Mucosa of rectum (tissue), 2 donors: ENCODE measurements at regions not wholly inside any gene's neighbourhood (a gene's known extent, or its start where the extent isn't known, plus 50 kb on each side); places are given as distances from the start of the nearest gene placed in this dataset.
"Not testable (repeated sequence)": the region's sequence is repeated elsewhere in the genome, so short reads cannot be mapped to it uniquely, and the experiment has no call there.

Experiments used
- H3K27ac ChIP-seq, 2 donors: one replicate each; pipeline ENCODE4 v1.7.0; 2013; ENCODE audit warnings: inconsistent platforms in 2 of 2, low read depth in 2 of 2, low read length in 2 of 2
- H3K27me3 ChIP-seq, 2 donors: one replicate each; pipeline ENCODE4 v1.7.0; 2013; ENCODE audit warnings: low read length in 2 of 2; ENCODE audit not compliant: control insufficient read depth in 2 of 2, insufficient read depth in 2 of 2
- H3K36me3 ChIP-seq, 2 donors: one replicate each; pipeline ENCODE4 v1.7.0; 2013; ENCODE audit warnings: low read length in 2 of 2; ENCODE audit not compliant: control insufficient read depth in 2 of 2, insufficient read depth in 2 of 2
- H3K4me1 ChIP-seq, 2 donors: one replicate each; pipeline ENCODE4 v1.7.0; 2013; ENCODE audit warnings: low read length in 2 of 2, mild to moderate bottlenecking in 1 of 2; ENCODE audit not compliant: control insufficient read depth in 2 of 2, insufficient read depth in 2 of 2
- H3K4me3 ChIP-seq, 2 donors: one replicate each; pipeline ENCODE4 v1.7.0; 2013; ENCODE audit warnings: low read length in 2 of 2
- H3K9ac ChIP-seq, 2 donors: one replicate each; pipeline ENCODE4 v1.7.0; 2013; ENCODE audit warnings: low read length in 2 of 2, low read depth in 1 of 2, mild to moderate bottlenecking in 1 of 2
- H3K9me3 ChIP-seq, 2 donors: one replicate each; pipeline ENCODE4 v1.7.0; 2013; ENCODE audit warnings: low read length in 2 of 2; ENCODE audit not compliant: control insufficient read depth in 2 of 2
- donor health status: healthy.
- donor health status: Normal muscosa, but diverticular disease.

DNA sequence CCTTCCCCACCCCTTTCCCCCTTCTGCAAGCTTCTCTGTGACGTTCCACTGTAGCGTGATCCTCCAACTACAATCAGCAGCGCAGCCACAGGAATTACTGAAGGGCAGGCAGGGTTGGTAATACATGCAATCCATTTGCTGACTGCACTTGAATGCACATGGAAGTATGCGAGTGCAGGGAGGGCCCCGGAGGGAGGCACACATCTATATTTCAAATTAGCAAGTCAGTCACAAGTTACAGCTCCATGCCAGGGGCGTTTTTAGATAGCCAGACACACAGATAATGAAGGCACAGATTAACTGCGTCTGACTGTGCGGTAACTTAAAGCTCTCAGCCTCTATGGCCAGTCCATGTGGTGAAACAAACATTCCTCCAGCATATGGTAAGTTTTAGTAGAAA, 209.2 kb upstream of the GATA6 start:
- H3K9ac ChIP-seq, result no peak overlapping the region
- no peak overlapping the region for H3K27ac ChIP-seq
- H3K9me3 ChIP-seq, result no peaks in the 10 kb centered on the region
- H3K36me3 ChIP-seq, result no peaks in the 10 kb centered on the region
- peaks cover 0 to 4% of the 10 kb centered on the region in 2 donors for H3K27me3 ChIP-seq
- no peaks in the 10 kb centered on the region for H3K4me1 ChIP-seq
- no peak overlapping the region for H3K4me3 ChIP-seq

DNA sequence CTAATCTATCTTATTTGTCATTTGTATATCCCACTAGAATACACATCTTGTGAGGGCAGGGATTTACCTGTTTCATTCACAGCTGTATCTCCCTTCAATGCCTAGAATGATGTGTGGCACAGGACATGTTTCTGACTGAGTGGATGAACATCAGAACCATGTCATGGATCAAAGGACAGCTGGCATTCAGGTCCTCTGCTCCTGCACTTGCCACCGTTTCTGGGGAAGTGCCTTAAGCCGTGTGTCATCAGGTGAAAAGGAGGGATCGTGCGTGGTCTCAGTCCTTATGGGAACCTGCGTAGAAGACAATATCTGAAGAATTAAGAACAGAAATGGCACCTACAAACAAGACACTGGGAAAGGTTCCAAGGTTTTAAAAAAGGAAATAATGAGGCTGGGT, 206.1 kb upstream of the GATA6 start:
- no peak overlapping the region for H3K27ac ChIP-seq
- peaks cover 0 to 2% of the 10 kb centered on the region in 2 donors for H3K27me3 ChIP-seq
- no peaks in the 10 kb centered on the region for H3K9me3 ChIP-seq
- no peak overlapping the region for H3K9ac ChIP-seq
- no peaks in the 10 kb centered on the region for H3K36me3 ChIP-seq
- H3K4me3 ChIP-seq, result no peak overlapping the region
- no peaks in the 10 kb centered on the region for H3K4me1 ChIP-seq

DNA sequence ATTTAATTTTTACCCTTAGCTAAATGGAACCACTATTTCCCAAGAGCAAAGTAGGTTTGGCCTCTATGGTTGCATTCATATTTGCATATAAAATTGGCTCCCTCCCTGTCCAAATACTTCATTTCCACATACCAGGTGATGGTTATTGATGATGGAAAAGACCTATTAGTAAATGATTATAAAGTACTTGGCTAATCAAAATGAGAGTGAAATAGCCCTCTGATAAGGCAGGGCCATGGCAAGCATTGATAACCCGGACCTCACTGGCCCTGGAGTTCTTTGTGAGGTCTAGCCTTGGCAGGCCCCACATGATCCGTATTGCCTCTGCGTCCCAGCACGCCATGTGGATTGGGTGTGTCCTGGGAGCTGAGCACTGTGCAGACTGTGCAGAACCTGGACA, 201.1 kb upstream of the GATA6 start:
- Histone ChIP-seq H3K27me3 (no peaks in the 10 kb centered on the region), H3K27ac (no peak overlapping the region), H3K9me3 (no peaks in the 10 kb centered on the region), H3K4me1 (no peaks in the 10 kb centered on the region), H3K4me3 (no peak overlapping the region), H3K36me3 (no peaks in the 10 kb centered on the region), H3K9ac (no peak overlapping the region)

DNA sequence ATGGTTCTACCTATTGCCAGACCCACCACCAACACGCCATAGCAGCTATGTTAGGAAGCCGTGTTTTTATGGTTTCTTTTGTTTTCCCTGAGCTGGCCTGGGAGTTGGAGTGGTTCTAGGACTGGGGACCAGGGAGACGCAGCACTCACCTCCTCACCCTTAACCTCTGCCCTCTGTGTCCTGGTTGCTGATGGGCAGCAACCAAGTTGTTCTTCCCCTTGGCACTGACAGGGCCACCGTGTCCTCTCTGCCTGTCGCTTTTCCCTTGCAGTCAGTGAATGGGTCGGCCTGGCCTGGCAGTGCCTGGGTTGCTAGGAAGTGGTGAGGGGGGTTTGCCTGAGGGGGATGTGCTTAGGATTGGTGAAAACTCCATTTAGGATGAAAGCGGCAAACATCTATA, 197.1 kb upstream of the GATA6 start:
- Histone ChIP-seq H3K36me3 (no peaks in the 10 kb centered on the region), H3K9me3 (no peaks in the 10 kb centered on the region), H3K4me3 (no peak overlapping the region), H3K27ac (no peak overlapping the region), H3K27me3 (no peaks in the 10 kb centered on the region), H3K9ac (no peak overlapping the region), H3K4me1 (no peaks in the 10 kb centered on the region)

DNA sequence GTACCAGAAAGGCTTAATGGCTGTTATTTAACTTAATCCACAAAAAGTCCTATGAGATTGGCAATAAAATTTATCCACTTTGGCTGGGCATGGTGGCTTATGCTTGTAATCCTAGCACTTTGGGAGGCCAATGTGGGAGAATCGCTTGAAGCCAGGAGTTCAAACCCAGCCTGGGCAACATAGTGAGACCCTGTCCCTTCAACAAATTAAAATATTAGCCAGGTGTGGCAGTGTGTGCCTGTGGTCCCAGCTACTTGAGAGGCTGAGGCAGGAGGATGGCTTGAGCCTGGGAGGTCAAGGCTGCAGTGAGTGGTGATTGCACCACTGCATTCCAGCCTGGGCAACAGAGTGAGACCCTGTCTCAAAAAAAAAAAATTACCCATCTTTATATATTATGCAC, 193.4 kb upstream of the GATA6 start:
- H3K9me3 ChIP-seq, H3K9ac ChIP-seq, H3K27ac ChIP-seq, H3K4me1 ChIP-seq, H3K4me3 ChIP-seq, H3K27me3 ChIP-seq, H3K36me3 ChIP-seq: not testable (repeated sequence)

DNA sequence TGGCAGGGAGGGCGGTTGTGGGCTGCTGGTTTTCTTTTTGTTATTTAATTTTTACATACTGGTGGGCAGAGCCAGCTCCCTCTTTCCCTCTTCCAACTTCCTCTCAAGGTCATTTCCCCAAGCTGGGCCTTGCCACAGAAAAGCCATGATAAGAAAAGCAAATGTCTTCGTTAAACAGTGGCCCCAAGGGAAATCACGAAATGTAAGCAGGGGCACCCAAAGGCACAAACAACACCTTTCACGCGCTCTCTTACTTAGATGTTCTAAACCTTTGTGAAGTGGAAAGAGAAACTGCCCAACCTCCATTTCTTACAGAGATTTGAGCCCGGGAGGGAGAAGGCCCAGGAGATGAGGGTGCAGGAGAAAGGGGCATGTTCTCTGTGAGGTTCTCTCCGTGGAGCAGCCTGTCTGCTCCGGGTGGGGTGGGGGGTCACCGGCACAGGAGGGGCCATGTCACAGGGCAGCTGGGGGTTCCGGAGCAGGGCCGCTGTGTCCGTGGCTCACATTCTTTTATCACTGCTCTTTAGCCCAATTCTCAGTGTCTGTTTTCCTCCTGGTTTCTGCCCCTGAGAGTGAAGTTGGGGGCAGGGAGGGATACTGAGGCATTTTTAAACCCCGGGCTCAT, 190.7 kb upstream of the GATA6 start:
- Histone ChIP-seq H3K4me3 (no peak overlapping the region), H3K36me3 (no peaks in the 10 kb centered on the region), H3K4me1 (no peaks in the 10 kb centered on the region), H3K9me3 (no peaks in the 10 kb centered on the region), H3K27me3 (no peaks in the 10 kb centered on the region), H3K27ac (no peak overlapping the region), H3K9ac (no peak overlapping the region)

DNA sequence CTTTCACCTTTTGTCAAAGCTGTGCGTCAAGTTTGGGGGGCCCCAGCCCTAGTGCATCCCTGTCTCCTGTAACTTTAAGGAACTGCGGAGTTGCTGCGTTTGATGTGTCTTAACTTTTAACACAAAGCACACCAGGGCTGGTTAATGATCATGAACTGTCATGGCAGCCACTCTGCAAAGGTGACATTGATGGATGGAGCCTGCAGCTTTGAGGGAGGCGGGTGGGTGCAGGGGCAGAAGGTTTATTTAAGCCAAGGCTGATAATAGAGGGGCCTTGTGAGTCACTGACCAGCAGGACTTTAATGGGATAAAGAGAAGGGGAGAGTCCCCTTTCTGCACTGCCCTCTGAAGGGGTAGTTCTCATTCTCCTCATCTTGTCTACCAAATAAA, 190.2 kb upstream of the GATA6 start:
- H3K9me3 ChIP-seq, result no peaks in the 10 kb centered on the region
- H3K4me1 ChIP-seq, result no peaks in the 10 kb centered on the region
- no peak overlapping the region for H3K9ac ChIP-seq
- H3K36me3 ChIP-seq, result no peaks in the 10 kb centered on the region
- no peak overlapping the region for H3K4me3 ChIP-seq
- no peak overlapping the region for H3K27ac ChIP-seq
- no peaks in the 10 kb centered on the region for H3K27me3 ChIP-seq

DNA sequence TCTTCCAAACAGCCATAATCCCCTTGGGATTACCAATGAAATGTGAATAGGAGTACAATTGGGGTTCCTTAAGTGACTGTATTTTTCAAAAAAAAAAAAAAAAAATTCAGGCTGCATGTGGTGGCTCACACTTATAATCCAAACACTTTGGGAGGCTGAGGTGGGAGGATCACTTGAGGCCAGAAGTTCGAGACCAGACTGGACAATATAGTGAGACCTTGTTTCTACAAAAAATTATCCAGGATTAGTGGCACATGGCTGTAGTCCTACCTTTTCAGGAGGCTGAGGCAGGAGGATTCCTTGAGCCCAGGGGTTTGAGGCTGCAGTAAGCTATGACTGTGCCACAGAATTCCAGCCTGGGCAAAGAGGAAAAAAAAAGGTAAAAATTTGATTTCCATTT, 189.6 kb upstream of the GATA6 start:
- H3K27me3 ChIP-seq, result no peaks in the 10 kb centered on the region
- H3K4me1 ChIP-seq, result no peaks in the 10 kb centered on the region
- H3K9ac ChIP-seq, result no peak overlapping the region
- no peaks in the 10 kb centered on the region for H3K9me3 ChIP-seq
- H3K36me3 ChIP-seq, result no peaks in the 10 kb centered on the region
- no peak overlapping the region for H3K4me3 ChIP-seq
- H3K27ac ChIP-seq, result no peak overlapping the region

DNA sequence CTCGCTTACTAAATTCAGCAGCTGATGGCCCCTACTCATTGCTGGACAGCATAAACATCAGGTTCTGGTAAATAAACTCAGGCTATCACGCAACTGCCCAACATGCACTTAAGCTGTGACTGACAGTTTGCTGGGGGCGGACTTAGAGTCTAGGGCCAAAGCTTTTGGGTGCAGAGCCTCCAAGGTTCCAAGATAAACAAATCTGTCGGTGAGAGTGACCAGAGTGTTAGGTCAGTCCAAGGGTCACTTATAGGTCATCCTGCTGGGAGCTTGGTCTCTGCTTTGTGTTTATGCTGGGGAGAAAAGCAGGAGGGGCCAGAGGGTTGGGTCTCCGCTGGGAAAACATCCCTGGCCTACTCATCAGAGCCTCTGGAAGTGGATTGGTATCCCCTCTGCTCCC, 188.6 kb upstream of the GATA6 start:
- Histone ChIP-seq H3K4me1 (no peaks in the 10 kb centered on the region), H3K27ac (no peak overlapping the region), H3K4me3 (no peak overlapping the region), H3K36me3 (no peaks in the 10 kb centered on the region), H3K9ac (no peak overlapping the region), H3K9me3 (no peaks in the 10 kb centered on the region), H3K27me3 (no peaks in the 10 kb centered on the region)

DNA sequence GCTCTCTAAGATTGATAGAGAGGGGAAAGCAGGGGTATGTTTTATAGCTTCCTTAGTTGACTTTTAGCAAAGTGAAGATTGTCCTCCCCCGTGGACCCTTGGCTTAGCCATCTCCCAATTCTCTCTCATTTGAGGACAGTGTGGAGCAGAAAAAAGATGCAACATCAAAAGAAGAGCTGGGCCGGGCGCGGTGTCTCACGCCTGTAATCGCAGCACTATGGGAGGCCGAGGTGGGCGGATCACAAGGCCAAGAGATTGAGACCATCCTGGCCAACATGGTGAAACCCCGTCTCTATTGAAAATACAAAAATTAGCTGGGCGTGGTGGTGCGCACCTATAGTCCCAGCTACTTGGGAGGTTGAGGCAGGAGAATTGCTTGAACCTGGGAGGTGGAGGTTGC, 187.9 kb upstream of the GATA6 start:
- not testable (repeated sequence) for H3K27me3 ChIP-seq, H3K4me3 ChIP-seq, H3K9ac ChIP-seq, H3K4me1 ChIP-seq, H3K9me3 ChIP-seq, H3K27ac ChIP-seq, H3K36me3 ChIP-seq

DNA sequence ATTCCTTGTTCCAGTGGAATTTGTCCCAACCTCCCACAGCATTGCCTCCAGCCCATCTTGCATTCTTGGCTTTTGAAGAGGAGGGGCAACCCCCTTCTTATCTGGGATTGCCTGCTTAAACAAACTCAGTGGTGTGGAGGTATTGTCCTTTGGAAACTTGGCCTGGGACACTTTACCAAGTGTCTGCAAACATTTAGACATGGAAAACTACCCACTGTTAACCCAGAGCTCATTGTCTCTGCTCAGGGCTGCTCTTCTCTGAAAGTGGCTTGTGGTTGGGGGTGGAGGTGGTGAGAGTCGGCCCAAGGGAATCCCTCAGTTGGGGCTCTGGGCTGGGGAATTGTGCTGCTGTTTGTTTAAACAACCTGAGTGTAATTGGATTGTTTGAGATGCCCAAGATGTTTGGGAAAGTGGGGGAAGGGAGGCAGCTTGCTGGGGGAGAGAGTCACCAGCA, 178.3 kb upstream of the GATA6 start:
- no peak overlapping the region for H3K4me3 ChIP-seq
- H3K36me3 ChIP-seq, result no peaks in the 10 kb centered on the region
- H3K27me3 ChIP-seq, result no peaks in the 10 kb centered on the region
- no peak overlapping the region for H3K27ac ChIP-seq
- H3K4me1 ChIP-seq, result peaks cover 0 to 2% of the 10 kb centered on the region in 2 donors
- no peaks in the 10 kb centered on the region for H3K9me3 ChIP-seq
- no peak overlapping the region for H3K9ac ChIP-seq
